HG03103 (cell line): ENCODE measurements at regions not wholly inside any gene's neighbourhood (a gene's known extent, or its start where the extent isn't known, plus 50 kb on each side); places are given as distances from the start of the nearest gene placed in this dataset.
"Not testable (repeated sequence)": the region's sequence is repeated elsewhere in the genome, so short reads cannot be mapped to it uniquely, and the experiment has no call there.

Experiments
- ATAC-seq: cut with Tn5 transposase; IDR thresholded peaks from one replicate; pipeline ENCODE4 v1.9.1; 2021; ENCODE audit warnings: low read depth; ENCODE audit not compliant: unreplicated experiment

DNA sequence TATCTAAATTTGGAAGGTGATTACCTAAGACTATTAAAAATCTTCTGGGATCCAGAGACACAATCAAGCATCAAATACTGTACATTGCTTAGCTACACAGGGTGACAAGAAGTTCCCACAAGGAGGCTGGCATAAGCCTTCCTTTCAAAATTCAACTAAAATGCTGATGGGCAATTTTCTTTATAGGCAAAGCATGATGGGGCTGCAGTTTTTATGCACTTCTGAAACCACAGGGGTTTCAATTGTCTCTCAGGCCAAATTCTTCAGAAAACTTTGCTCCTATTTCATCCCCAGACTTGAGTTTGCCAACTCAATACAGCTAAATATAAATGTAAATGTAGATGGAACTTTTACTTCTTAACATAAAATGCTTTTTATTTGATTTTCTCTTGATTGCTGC lies 241.6 kb downstream of the ZPLD1 start:
- ATAC-seq = no peak

- ATAC-seq = no peak
Observed at GRCh38 chr3:102682741-102683140, 247.9 kb downstream of the ZPLD1 start.

GRCh38 chr3:102686792-102687191 lies 252.0 kb downstream of the ZPLD1 start:
- no peak for ATAC-seq

- no peak for ATAC-seq
Observed at GRCh38 chr3:102687851-102688555, 253.2 kb downstream of the ZPLD1 start.

DNA sequence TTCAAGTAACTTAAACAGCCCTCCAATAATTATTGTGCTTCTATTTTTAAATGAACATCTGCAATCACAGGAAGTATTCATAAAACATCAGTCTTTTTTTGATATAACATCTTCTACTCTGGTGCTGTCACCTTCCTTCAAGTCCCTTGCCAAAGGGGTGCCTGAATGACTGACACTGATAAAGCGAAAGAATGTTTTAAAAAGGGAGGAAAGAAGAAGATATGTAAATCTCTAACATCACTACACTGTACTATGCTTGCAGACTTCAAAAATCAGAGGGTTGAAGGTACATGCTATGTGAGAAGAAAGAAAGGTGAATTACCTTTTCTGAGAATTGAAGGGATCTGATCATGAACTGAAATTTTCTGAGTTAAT lies 253.7 kb downstream of the ZPLD1 start:
- ATAC-seq = no peak

GRCh38 chr3:102691507-102691906 lies 256.7 kb downstream of the ZPLD1 start:
- ATAC-seq = no peak

DNA sequence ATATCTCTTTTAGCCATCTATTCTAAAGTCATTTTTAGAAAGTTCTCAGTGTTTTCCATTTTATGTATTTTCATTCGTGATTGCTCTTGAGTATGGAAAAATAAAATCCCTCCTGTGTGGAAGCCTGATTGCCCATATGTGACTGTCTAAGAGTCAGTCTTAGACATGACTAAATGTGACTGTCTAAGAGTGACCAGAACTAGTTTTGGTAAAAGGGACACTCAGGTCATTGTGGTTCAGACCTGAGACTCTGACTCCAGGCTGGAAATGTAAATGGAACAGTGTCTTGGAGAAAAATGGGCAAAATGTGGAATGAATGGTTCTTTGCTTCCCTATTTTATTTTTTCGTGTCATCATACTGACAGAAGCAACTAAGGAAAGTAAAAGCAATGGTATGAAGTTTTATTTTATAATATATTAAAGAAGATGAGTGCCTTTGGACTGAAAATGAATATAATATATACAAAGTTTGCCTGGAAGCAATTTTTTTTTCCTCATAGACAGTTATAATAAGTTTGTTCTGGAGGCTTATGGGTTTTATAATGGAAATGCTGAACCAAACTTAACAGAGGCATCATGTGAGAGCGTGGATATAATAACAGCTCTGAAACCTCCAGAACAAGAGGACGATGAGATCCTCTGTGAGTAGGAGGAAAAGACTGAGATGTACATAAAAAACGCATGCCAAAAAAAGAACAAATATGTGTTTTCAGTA lies 264.4 kb downstream of the ZPLD1 start:
- no peak for ATAC-seq

DNA sequence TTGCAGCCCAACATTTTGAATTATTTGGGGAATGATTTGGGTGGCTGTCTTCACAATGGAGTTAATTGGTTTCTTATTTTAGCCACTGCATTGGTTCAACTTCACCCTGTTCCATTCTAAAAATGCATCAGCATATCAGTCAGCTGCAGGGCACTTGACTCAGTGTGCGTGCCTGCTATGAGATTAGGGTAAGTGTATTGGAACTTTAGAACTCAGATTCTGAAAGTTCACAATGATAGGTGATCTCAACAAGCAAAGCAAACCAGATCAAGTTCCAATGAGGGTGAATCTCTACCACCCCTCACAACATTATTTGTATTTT lies 265.0 kb downstream of the ZPLD1 start:
- ATAC-seq = no peak

- no peak for ATAC-seq
Observed at GRCh38 chr3:102712896-102713295, 278.1 kb downstream of the ZPLD1 start.

- peak; percentile 2 for ATAC-seq
Observed at GRCh38 chr3:102714567-102714966, 279.8 kb downstream of the ZPLD1 start.

- peak; percentile 94 for ATAC-seq
Observed at GRCh38 chr3:102715030-102715697, 280.3 kb downstream of the ZPLD1 start.

DNA sequence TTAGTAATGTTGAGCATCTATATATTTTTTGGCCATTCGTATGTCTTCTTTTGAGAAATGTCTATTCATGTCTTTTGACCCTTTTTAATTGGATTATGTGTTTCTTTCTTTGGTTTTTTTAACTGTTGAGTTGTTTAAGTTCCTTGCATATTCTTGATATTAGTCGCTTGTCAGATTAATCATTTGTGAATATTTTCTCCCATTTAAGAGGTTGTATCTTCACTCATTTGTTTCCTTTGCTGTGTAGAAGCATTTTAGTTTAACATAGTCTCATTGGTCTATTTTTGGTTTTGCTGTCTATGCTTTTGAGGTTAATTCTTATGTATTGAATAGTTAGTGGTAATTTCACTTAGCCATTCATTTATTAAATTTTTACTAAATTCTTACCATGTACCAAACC lies 283.8 kb downstream of the ZPLD1 start:
- ATAC-seq = no peak

- no peak for ATAC-seq
Observed at GRCh38 chr3:102722317-102722716, 287.5 kb downstream of the ZPLD1 start.

DNA sequence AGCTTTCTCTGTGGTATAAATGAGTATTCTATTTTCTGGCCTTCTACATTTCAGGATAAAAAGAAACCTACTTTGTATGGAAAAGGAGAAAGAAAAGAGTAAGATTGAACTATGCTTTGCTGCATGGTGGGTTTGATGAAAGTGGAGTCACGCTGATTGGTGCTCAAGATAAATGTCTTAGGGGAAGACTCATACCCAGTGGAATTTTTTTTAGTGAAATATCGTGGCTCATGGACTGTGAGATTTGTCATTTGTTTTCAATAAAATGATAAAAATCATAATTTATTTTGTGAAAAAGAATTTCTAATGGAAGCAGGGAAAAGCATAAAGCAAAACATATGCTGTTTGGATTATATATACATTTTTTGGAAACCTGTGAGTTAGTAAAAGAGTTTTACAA lies 292.5 kb downstream of the ZPLD1 start:
- ATAC-seq = no peak

- ATAC-seq = not testable (repeated sequence)
Observed at GRCh38 chr3:102732581-102732980, 297.8 kb downstream of the ZPLD1 start.

DNA sequence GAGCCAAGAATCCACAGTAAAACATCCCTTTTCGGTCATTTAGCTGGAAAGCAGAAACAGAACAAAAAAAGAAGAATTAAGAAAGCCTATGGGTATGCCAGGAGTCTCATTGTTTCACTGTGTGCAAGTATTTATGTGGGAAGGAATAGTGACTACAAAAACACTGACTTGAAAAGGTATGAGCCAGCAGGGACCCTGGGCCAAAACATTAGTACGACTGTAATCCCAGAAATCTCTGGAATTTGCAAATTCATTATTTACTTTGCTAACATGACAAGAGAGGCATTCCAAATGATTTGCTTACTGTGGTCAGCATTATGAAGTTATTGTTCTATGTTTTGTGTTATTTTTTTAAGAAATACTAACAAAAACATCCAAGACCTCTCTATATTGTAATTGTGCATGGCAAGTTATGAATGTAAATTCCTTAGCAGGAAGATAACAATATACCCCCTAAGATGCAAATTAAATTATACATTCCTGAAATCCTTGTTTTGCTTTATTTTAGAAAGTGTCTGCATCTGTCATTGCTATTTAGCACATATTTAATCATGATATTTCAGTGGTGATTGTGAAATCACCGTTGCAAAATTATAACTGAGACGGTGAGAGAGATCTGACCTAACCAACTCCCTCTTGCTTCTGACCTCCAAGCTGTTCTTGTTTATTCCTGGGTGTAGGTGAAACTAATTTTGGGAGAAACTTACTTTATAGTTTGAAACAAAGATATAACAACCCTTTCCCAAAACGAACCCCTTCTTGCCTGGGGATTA lies 299.2 kb downstream of the ZPLD1 start:
- ATAC-seq = no peak

DNA sequence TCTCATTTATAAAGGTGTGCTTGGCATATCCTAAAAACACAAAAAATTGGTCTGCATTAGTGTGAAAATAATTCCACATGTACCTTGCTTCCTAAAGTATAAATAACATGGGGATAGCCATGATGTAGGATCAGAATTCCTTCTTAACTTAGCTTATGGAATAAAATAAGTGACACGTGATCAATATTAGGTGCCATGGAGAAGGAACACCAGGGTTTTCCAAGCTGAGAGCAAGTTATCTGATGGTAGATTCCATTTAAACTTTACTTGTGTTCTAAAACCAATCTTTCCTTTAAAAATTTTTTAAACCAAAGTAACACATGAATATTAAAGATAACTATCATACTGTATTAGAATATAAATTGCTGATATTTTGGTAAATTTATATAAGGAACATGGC lies 300.5 kb downstream of the ZPLD1 start:
- ATAC-seq = no peak

GRCh38 chr3:102736288-102736974 lies 301.6 kb downstream of the ZPLD1 start:
- ATAC-seq = no peak

DNA sequence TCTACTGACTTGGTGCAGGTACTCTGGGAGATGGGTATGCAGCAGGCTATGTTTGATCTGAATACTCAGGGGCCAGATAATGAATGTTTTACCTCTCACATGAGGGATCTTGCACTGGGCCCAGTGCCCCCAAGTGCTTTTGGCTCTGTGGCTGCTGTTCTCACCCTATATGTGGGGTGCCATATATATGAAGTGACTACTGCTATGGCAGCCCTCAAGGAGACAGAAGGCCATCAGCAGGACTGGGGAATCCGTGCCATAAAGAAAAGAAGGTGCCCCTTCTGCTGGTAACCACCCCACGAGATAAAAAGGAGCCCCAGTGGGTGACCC lies 302.1 kb downstream of the ZPLD1 start:
- ATAC-seq = no peak

DNA sequence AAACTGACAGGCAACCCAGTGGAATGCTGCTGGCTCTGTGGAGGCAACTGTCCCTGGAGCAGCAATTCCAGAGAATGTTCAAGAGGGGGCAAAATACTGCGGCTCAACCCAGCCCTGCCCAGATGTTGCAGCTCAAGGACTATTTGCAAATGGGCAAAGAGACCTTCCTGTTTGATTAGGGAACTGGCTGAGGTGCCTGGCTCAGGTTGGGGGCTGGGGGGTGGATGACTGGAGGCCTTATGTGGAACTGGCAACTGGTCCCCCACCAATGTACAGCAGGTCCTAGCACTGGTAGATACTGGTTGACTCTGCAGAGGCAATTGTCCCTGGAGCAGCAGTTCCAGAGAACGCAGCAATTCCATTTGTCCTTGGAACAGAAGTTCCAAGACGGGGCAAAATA lies 302.5 kb downstream of the ZPLD1 start:
- ATAC-seq = no peak

GRCh38 chr3:102741105-102741504 lies 306.3 kb downstream of the ZPLD1 start:
- no peak for ATAC-seq
